GM12878 (cell line): ENCODE measurements at regions not wholly inside any gene's neighbourhood (a gene's known extent, or its start where the extent isn't known, plus 50 kb on each side); places are given as distances from the start of the nearest gene placed in this dataset.

Experiments used
- ATAC-seq: fragments of 200-7000 bp; cut with Tn5 transposase; 3 replicates; pipeline ENCODE4 v1.9.1; 2020; ENCODE audit warnings: mild to moderate bottlenecking, moderate library complexity
- BruUV-seq: library from RNA; stranded (reverse); fragments of 400-500 nt; replicated peaks from 2 replicates; lab custom pipeline; 2021; lab: Mats Ljungman, UMichigan
- CTCF ChIA-PET: fragments of 300-600 bp; sonication (Branson Sonifier 250); formaldehyde crosslinking; extraction: SDS; loops from one replicate; lab custom pipeline; 2021; ENCODE audit warnings: inconsistent platforms; lab: Yijun Ruan, JAX
- POLR2A ChIA-PET: fragments of 350-600 bp; formaldehyde crosslinking; extraction: SDS; loops from one replicate; lab custom pipeline; 2021; ENCODE audit warnings: inconsistent platforms; lab: Charles Lee
- RAD21 ChIA-PET: fragments of 300-600 bp; sonication (Branson Sonifier 250); formaldehyde crosslinking; loops from one replicate; lab custom pipeline; 2023; ENCODE audit warnings: antibody characterized with exemption; ENCODE audit not compliant: unreplicated experiment; lab: Charles Lee
- SMC1A ChIA-PET: fragments of 300-600 bp; sonication (Branson Sonifier 250); formaldehyde crosslinking; loops from one replicate; lab custom pipeline; 2023; ENCODE audit not compliant: unreplicated experiment, uncharacterized antibody; lab: Charles Lee
- DNase-seq: peaks from one replicate; pipeline ENCODE4 v3.0.0-alpha.2; 2011; ENCODE audit warnings: low read depth, low spot score
- FAIRE-seq: peaks from 3 replicates; lab custom pipeline; 2011; peaks lifted over from hg19 to GRCh38; lab: Jason Lieb, UNC
- H2AFZ ChIP-seq: 2 replicates; pipeline ENCODE4 v1.6.0; 2011; ENCODE audit warnings: low read depth, low read length, control low read depth; ENCODE audit not compliant: control insufficient read depth
- H3K27ac ChIP-seq: 2 replicates; pipeline ENCODE4 v1.5.1; 2011; ENCODE audit warnings: control low read depth; ENCODE audit not compliant: control insufficient read depth, insufficient read depth
- H3K27me3 ChIP-seq, 2 experiments: replicated peaks in 1 of 2; 2 replicates each; pipeline versions ENCODE4 v1.6.0 to v1.6.1; 2011; ENCODE audit warnings: low read length in 1 of 2; ENCODE audit not compliant: control insufficient read depth in 2 of 2, insufficient read depth in 2 of 2
- H3K36me3 ChIP-seq, 2 experiments: 2 replicates each; pipeline ENCODE4 v1.5.1; 2011; ENCODE audit warnings: low read length in 1 of 2; ENCODE audit not compliant: control insufficient read depth in 2 of 2, insufficient read depth in 2 of 2
- H3K4me1 ChIP-seq: 2 replicates; pipeline ENCODE4 v1.6.1; 2011; ENCODE audit warnings: mild to moderate bottlenecking, low read length, moderate library complexity, mixed read lengths; ENCODE audit not compliant: control insufficient read depth, insufficient read depth
- H3K4me2 ChIP-seq: 2 replicates; pipeline ENCODE4 v1.6.0; 2011; ENCODE audit warnings: control low read depth; ENCODE audit not compliant: control insufficient read depth, insufficient read depth
- H3K4me3 ChIP-seq: fragments of 200-600 bp; sonication (generic); 2 replicates; pipeline ENCODE4 v1.5.1; 2016
- H3K79me2 ChIP-seq: 2 replicates; pipeline ENCODE4 v1.6.0; 2011; ENCODE audit warnings: low read length; ENCODE audit not compliant: control insufficient read depth, insufficient read depth
- H3K9ac ChIP-seq: 2 replicates; pipeline ENCODE4 v1.8.0; 2011; ENCODE audit warnings: low read length, control low read depth, mixed read lengths; ENCODE audit not compliant: control insufficient read depth, insufficient read depth
- H3K9me3 ChIP-seq: replicated peaks from 3 replicates; pipeline ENCODE4 v1.5.1; 2011; ENCODE audit warnings: mild to moderate bottlenecking, low read length; ENCODE audit not compliant: control insufficient read depth, insufficient read depth
- H4K20me1 ChIP-seq: 2 replicates; pipeline ENCODE4 v1.6.0; 2011; ENCODE audit not compliant: control insufficient read depth, insufficient read depth
- BACH1 ChIP-seq: fragments of 450-650 bp; IDR thresholded peaks from 2 replicates; pipeline ENCODE4 v1.6.1; 2017; ENCODE audit warnings: mild to moderate bottlenecking, borderline replicate concordance
- GABPA ChIP-seq: IDR thresholded peaks from 2 replicates; pipeline ENCODE4 v1.6.1; 2014; ENCODE audit warnings: antibody characterized with exemption, low read depth, mild to moderate bottlenecking, inconsistent platforms
- HDGF ChIP-seq: fragments of 450-650 bp; IDR thresholded peaks from 2 replicates; pipeline ENCODE4 v1.6.1; 2016; ENCODE audit warnings: antibody characterized with exemption
- NFYB ChIP-seq: IDR thresholded peaks from 2 replicates; pipeline ENCODE4 v1.6.1; 2011; ENCODE audit warnings: low read depth, mild to moderate bottlenecking, low read length, improper control_type of control experiment, moderate library complexity; ENCODE audit not compliant: insufficient read depth
- SKIL ChIP-seq: fragments of 450-650 bp; IDR thresholded peaks from 2 replicates; pipeline ENCODE4 v1.6.1; 2017; ENCODE audit warnings: mild to moderate bottlenecking, low read depth, inconsistent platforms; ENCODE audit not compliant: poor library complexity, severe bottlenecking
- WGBS: methylation state at CpG from one replicate; pipeline ENCODE4 v1.1.6; 2016; ENCODE audit warnings: low lambda C conversion rate; ENCODE audit not compliant: insufficient replicate concordance, insufficient coverage; ENCODE audit errors: missing lambda C conversion rate; 5-methylcytosine and 5-hydroxymethylcytosine counted together
- in situ Hi-C: fragments of 300-500 bp; cut with MboI; formaldehyde crosslinking; loops from 9 replicates; pipeline ENCODE4 v1.14.3; 2018; ENCODE audit warnings: mixed read lengths
- intact Hi-C: fragments of 100-400 bp; cut with micrococcal nuclease; formaldehyde crosslinking; loops from one replicate; pipeline ENCODE4 v1.14.2; 2022; ENCODE audit not compliant: unreplicated experiment
- TF ChIP-seq, protein P1 (sequence below): fragments of 450-650 bp; conservative IDR thresholded peaks from 2 replicates; pipeline ENCODE4 v1.6.1; 2017; ENCODE audit warnings: mild to moderate bottlenecking, moderate library complexity
- TF ChIP-seq, protein P2 (sequence below): IDR thresholded peaks from 2 replicates; pipeline ENCODE4 v1.6.1; 2012; ENCODE audit warnings: improper control_type of control experiment, low read depth, low read length; ENCODE audit not compliant: insufficient replicate concordance

DNA sequence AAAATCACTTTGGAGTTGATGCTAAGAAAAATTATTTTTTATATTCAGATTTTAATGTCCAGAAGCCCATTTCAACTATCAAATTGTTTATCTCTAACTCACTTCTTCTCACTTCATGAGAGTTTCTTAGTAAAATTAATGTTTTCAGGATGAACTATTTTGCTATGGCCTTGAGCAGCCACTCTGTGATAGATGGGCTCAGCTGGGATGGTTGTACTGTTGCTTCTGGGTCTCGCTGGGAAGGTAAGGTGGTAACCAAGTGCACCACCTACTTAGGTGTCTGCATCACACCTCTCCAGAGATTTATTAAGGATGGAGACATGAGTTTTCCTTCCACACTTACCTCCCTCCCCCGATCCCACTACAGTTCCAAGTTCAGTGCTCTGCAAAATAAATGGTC is 110.3 kb upstream of the ATP2B2 start:
- no peaks in the 10 kb centered on the region for H3K79me2 ChIP-seq
- ChIA-PET POLR2A (no interaction called here), RAD21 (no interaction called here), SMC1A (interaction anchor here (1.0 kb wide), 1 partner anchor 102 kb away, joined by 3 read pairs; no protein-coding TSS in a partner anchor), CTCF (interaction anchor here (0.6 kb wide), 1 partner anchor 157 kb away, joined by 3 read pairs; no protein-coding TSS in a partner anchor)
- 0% methylated on average over 2 of the region's 2 CpGs for WGBS
- intact Hi-C loops (no loop called here), in situ Hi-C loops (no loop called here)
- H2AFZ ChIP-seq = no peak overlapping the region
- no peak overlapping the region for H3K27ac ChIP-seq
- H3K4me1 ChIP-seq = no peaks in the 10 kb centered on the region
- FAIRE-seq (no peak), DNase-seq (no peak), ATAC-seq (no peak)
- H3K4me2 ChIP-seq = no peak overlapping the region
- H3K27me3 ChIP-seq = peaks cover 2 to 5% of the 10 kb centered on the region in 2 experiments; a peak in 1 of 4 replicates
- no peaks in the 10 kb centered on the region for H3K36me3 ChIP-seq
- BruUV-seq = no TSS peak
- TF ChIP-seq NFYB (no peak), HDGF (no peak), BACH1 (no peak), SKIL (no peak), GABPA (no peak)
- TF ChIP-seq, protein P1, sequence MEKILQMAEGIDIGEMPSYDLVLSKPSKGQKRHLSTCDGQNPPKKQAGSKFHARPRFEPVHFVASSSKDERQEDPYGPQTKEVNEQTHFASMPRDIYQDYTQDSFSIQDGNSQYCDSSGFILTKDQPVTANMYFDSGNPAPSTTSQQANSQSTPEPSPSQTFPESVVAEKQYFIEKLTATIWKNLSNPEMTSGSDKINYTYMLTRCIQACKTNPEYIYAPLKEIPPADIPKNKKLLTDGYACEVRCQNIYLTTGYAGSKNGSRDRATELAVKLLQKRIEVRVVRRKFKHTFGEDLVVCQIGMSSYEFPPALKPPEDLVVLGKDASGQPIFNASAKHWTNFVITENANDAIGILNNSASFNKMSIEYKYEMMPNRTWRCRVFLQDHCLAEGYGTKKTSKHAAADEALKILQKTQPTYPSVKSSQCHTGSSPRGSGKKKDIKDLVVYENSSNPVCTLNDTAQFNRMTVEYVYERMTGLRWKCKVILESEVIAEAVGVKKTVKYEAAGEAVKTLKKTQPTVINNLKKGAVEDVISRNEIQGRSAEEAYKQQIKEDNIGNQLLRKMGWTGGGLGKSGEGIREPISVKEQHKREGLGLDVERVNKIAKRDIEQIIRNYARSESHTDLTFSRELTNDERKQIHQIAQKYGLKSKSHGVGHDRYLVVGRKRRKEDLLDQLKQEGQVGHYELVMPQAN = no peak
- TF ChIP-seq, protein P2, sequence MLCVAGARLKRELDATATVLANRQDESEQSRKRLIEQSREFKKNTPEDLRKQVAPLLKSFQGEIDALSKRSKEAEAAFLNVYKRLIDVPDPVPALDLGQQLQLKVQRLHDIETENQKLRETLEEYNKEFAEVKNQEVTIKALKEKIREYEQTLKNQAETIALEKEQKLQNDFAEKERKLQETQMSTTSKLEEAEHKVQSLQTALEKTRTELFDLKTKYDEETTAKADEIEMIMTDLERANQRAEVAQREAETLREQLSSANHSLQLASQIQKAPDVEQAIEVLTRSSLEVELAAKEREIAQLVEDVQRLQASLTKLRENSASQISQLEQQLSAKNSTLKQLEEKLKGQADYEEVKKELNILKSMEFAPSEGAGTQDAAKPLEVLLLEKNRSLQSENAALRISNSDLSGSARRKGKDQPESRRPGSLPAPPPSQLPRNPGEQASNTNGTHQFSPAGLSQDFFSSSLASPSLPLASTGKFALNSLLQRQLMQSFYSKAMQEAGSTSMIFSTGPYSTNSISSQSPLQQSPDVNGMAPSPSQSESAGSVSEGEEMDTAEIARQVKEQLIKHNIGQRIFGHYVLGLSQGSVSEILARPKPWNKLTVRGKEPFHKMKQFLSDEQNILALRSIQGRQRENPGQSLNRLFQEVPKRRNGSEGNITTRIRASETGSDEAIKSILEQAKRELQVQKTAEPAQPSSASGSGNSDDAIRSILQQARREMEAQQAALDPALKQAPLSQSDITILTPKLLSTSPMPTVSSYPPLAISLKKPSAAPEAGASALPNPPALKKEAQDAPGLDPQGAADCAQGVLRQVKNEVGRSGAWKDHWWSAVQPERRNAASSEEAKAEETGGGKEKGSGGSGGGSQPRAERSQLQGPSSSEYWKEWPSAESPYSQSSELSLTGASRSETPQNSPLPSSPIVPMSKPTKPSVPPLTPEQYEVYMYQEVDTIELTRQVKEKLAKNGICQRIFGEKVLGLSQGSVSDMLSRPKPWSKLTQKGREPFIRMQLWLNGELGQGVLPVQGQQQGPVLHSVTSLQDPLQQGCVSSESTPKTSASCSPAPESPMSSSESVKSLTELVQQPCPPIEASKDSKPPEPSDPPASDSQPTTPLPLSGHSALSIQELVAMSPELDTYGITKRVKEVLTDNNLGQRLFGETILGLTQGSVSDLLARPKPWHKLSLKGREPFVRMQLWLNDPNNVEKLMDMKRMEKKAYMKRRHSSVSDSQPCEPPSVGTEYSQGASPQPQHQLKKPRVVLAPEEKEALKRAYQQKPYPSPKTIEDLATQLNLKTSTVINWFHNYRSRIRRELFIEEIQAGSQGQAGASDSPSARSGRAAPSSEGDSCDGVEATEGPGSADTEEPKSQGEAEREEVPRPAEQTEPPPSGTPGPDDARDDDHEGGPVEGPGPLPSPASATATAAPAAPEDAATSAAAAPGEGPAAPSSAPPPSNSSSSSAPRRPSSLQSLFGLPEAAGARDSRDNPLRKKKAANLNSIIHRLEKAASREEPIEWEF = no peak
- no peaks in the 10 kb centered on the region; the same call in 1 of the 3 replicates for H3K9me3 ChIP-seq
- H3K9ac ChIP-seq = no peak overlapping the region
- H3K4me3 ChIP-seq = no peak overlapping the region
- H4K20me1 ChIP-seq = no peaks in the 10 kb centered on the region
